GM12865 (cell line): ENCODE measurements at regions not wholly inside any gene's neighbourhood (a gene's known extent, or its start where the extent isn't known, plus 50 kb on each side); places are given as distances from the start of the nearest gene placed in this dataset.
"Not testable (repeated sequence)": the region's sequence is repeated elsewhere in the genome, so short reads cannot be mapped to it uniquely, and the experiment has no call there.

ENCODE experiments used
- DNase-seq: peaks from one replicate; pipeline ENCODE4 v3.0.0; 2010; ENCODE audit warnings: low read depth
- H3K4me3 ChIP-seq: 2 replicates; pipeline ENCODE4 v1.5.1; 2011; ENCODE audit warnings: mild to moderate bottlenecking, low read depth, low read length, control low read depth
- CTCF ChIP-seq: IDR thresholded peaks from 2 replicates; pipeline ENCODE4 v1.5.1; 2011; ENCODE audit warnings: low read length, control low read depth, low read depth, inconsistent platforms; ENCODE audit not compliant: insufficient read depth; ENCODE audit errors: missing control alignments

GRCh38 chr17:53628011-53628410 lies 194.7 kb upstream of the KIF2B start:
- no peak for TF ChIP-seq CTCF
- no peak for DNase-seq
- no peak overlapping the region for H3K4me3 ChIP-seq

GRCh38 chr17:53627511-53627910 lies 195.2 kb upstream of the KIF2B start:
- H3K4me3 ChIP-seq = no peak overlapping the region
- no peak for TF ChIP-seq CTCF
- DNase-seq = no peak

GRCh38 chr17:53626286-53626685 lies 196.4 kb upstream of the KIF2B start:
- no peak for TF ChIP-seq CTCF
- no peak overlapping the region for H3K4me3 ChIP-seq
- no peak for DNase-seq

GRCh38 chr17:53619025-53619424 lies 203.7 kb upstream of the KIF2B start:
- H3K4me3 ChIP-seq = no peak overlapping the region
- no peak for DNase-seq
- no peak for TF ChIP-seq CTCF

- not testable (repeated sequence) for DNase-seq, H3K4me3 ChIP-seq
Measured at GRCh38 chr17:53608208-53608607, 214.5 kb upstream of the KIF2B start.

- H3K4me3 ChIP-seq = no peak overlapping the region
- DNase-seq = no peak
- no peak for TF ChIP-seq CTCF
Measured at GRCh38 chr17:53607475-53607874, 215.3 kb upstream of the KIF2B start.

GRCh38 chr17:53588317-53588716 lies 234.4 kb upstream of the KIF2B start:
- no peak for DNase-seq
- no peak for TF ChIP-seq CTCF
- no peak overlapping the region for H3K4me3 ChIP-seq

GRCh38 chr17:53574038-53574437 lies 248.7 kb upstream of the KIF2B start:
- DNase-seq = no peak
- no peak overlapping the region for H3K4me3 ChIP-seq
- TF ChIP-seq CTCF = no peak
